ENCODE measurements at regions not wholly inside any gene's neighbourhood (a gene's known extent, or its start where the extent isn't known, plus 50 kb on each side); places are given as distances from the start of the nearest gene placed in this dataset.

DNA sequence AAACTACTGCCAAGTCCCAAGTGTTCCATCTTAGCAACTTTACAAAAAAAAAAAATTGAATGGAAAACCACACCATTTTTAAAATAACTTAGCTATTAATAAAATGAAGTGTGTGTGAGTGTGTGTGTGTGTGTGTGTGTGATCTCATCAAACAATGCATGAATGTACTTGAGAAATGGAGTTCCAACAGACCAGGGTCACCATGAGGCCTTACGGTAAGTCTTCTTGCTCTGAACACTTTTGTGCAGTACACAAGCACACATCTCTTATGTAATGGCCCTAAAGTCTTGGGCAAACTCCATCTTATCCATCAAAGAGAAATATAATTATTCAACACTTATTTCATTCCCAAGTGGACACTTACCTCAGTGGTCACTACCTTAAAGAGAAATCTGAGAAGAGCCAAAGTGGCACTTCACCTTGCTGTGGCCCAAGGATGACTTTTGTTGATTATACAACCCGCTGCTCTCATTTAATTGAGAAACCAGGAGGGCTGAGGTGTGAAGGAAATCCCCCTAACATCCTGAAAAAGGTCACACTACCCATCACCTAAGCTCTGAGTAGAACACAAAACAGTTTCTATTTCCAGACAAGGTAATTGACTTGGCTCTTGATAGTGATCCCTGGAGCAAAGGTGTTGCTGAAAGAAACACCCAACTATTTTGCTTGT is 96.5 kb upstream of the PRDX4 start:
- no peaks in the 10 kb centered on the region for H3K27me3 ChIP-seq
- no peak for DNase-seq (ENCODE audit: low spot score)
- TF ChIP-seq EZH2 (IDR thresholded peaks at IDR 0.05) (no peak), EZH2phosphoT487 (IDR thresholded peaks at IDR 0.05) (no peak), CTCF (IDR thresholded peaks at IDR 0.05) (no peak)
- Mint-ChIP-seq H3K27ac (no peak overlapping the region), H3K27me3 (ENCODE audit: insufficient read depth, low read depth) (no peaks in the 10 kb centered on the region), H3K4me1 (no peaks in the 10 kb centered on the region), H3K36me3 (peaks cover 2% of the 10 kb centered on the region), H3K9me3 (peaks cover 4% of the 10 kb centered on the region), H3K4me3 (no peak overlapping the region)
- no peak overlapping the region for H2AFZ ChIP-seq (replicated peaks)
- H3K9ac ChIP-seq: no peak overlapping the region
- no peak overlapping the region for H3K27ac ChIP-seq
- no peak overlapping the region for H3K4me2 ChIP-seq
- H3K36me3 ChIP-seq: no peaks in the 10 kb centered on the region
- H3K4me1 ChIP-seq: no peaks in the 10 kb centered on the region
- no peaks in the 10 kb centered on the region for H3K79me2 ChIP-seq (ENCODE audit: low read depth)
- no peaks in the 10 kb centered on the region for H3F3A ChIP-seq (ENCODE audit: low read depth)
- H4K20me1 ChIP-seq (ENCODE audit: low read depth): no peaks in the 10 kb centered on the region
- H3K9me3 ChIP-seq (ENCODE audit: low read depth): no peaks in the 10 kb centered on the region
- no peak overlapping the region for H3K4me3 ChIP-seq

GRCh38 chrX:23575281-23575680 is 92.0 kb upstream of the PRDX4 start:
- H3K4me1 ChIP-seq: no peaks in the 10 kb centered on the region
- Mint-ChIP-seq H3K4me1 (no peaks in the 10 kb centered on the region), H3K27me3 (ENCODE audit: insufficient read depth, low read depth) (no peaks in the 10 kb centered on the region)

DNA sequence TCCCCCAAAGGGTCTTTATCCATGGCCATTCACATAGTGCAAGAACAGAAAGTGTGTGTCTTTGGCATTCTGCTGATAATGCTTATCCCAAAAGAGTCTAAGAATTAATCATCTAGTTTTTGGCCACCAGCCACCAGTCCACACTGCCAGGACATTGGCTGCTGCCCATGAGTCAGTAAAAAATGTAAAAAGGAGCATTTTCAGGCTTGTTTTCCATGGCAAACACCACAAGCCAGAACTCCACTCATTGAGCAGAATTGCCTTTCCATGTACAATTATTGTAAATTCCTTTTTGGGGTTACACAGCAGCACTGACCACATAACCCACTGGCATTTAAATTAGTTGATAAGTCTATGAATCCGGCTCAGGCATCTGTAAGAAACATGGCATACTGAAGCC is 89.2 kb upstream of the PRDX4 start:
- TF ChIP-seq EZH2phosphoT487 (IDR thresholded peaks at IDR 0.05) (no peak), CTCF (IDR thresholded peaks at IDR 0.05) (no peak), EZH2 (IDR thresholded peaks at IDR 0.05) (no peak)

More at GRCh38 chrX:23575281-23575680, 92.0 kb upstream of the PRDX4 start:
- H3K36me3 ChIP-seq: no peaks in the 10 kb centered on the region
- no peak overlapping the region for H3K4me2 ChIP-seq
- no peaks in the 10 kb centered on the region for H3K9me3 ChIP-seq (ENCODE audit: low read depth)
- no peaks in the 10 kb centered on the region for H3F3A ChIP-seq (ENCODE audit: low read depth)
- no peak overlapping the region for H3K27ac ChIP-seq
- H3K79me2 ChIP-seq (ENCODE audit: low read depth): no peaks in the 10 kb centered on the region
- H3K27me3 ChIP-seq: no peaks in the 10 kb centered on the region
- H2AFZ ChIP-seq (replicated peaks): no peak overlapping the region
- H3K9ac ChIP-seq: no peak overlapping the region
- Mint-ChIP-seq H3K27ac (no peak overlapping the region), H3K9me3 (no peaks in the 10 kb centered on the region), H3K36me3 (no peaks in the 10 kb centered on the region), H3K4me3 (no peak overlapping the region)
- no peaks in the 10 kb centered on the region for H4K20me1 ChIP-seq (ENCODE audit: low read depth)
- H3K4me3 ChIP-seq: no peak overlapping the region
- no peak for DNase-seq (ENCODE audit: low spot score)
- TF ChIP-seq EZH2phosphoT487 (IDR thresholded peaks at IDR 0.05): no peak
- no peak for TF ChIP-seq EZH2 (IDR thresholded peaks at IDR 0.05)
- no peak for TF ChIP-seq CTCF (IDR thresholded peaks at IDR 0.05)

More for the DNA sequence above, 89.2 kb upstream of the PRDX4 start:
- no peak overlapping the region for H3K4me3 Mint-ChIP-seq
- Histone ChIP-seq H3K4me2 (no peak overlapping the region), H3K27ac (no peak overlapping the region), H2AFZ (replicated peaks) (no peak overlapping the region), H3K4me1 (no peaks in the 10 kb centered on the region), H3F3A (ENCODE audit: low read depth) (no peaks in the 10 kb centered on the region), H3K27me3 (no peaks in the 10 kb centered on the region), H4K20me1 (ENCODE audit: low read depth) (no peaks in the 10 kb centered on the region), H3K4me3 (no peak overlapping the region), H3K36me3 (no peaks in the 10 kb centered on the region), H3K79me2 (ENCODE audit: low read depth) (no peaks in the 10 kb centered on the region), H3K9ac (no peak overlapping the region), H3K9me3 (ENCODE audit: low read depth) (no peaks in the 10 kb centered on the region)
- H3K27me3 Mint-ChIP-seq (ENCODE audit: insufficient read depth, low read depth): no peaks in the 10 kb centered on the region
- no peak overlapping the region for H3K27ac Mint-ChIP-seq
- no peak for DNase-seq (ENCODE audit: low spot score)
- no peaks in the 10 kb centered on the region for H3K9me3 Mint-ChIP-seq
- H3K36me3 Mint-ChIP-seq: no peaks in the 10 kb centered on the region
- no peaks in the 10 kb centered on the region for H3K4me1 Mint-ChIP-seq

All from neural progenitor cell (in vitro differentiated cells).